OCI-LY7 (cell line): ENCODE measurements at regions not wholly inside any gene's neighbourhood (a gene's known extent, or its start where the extent isn't known, plus 50 kb on each side); places are given as distances from the start of the nearest gene placed in this dataset.

Experiments
- CTCF ChIP-seq: fragments of 200-600 bp; sonication (generic); conservative IDR thresholded peaks from 2 replicates; pipeline ENCODE4 v1.5.1; 2014; ENCODE audit warnings: mild to moderate bottlenecking, antibody characterized with exemption, low read length, moderate library complexity, mixed read lengths
- EZH2phosphoT487 ChIP-seq: fragments of 200-600 bp; sonication (generic); IDR thresholded peaks from 2 replicates; pipeline ENCODE4 v1.6.1; 2018; ENCODE audit warnings: low read depth, borderline replicate concordance, mild to moderate bottlenecking, mixed run types, antibody characterized with exemption, low read length, moderate library complexity, mixed read lengths

GRCh38 chr4:171651071-171651470, 162.1 kb upstream of the GALNTL6 start:
- TF ChIP-seq CTCF (no peak), EZH2phosphoT487 (no peak)
